Neural cell (in vitro differentiated cells): ENCODE measurements at regions not wholly inside any gene's neighbourhood (a gene's known extent, or its start where the extent isn't known, plus 50 kb on each side); places are given as distances from the start of the nearest gene placed in this dataset.

ENCODE experiments used
- H2AFZ ChIP-seq: fragments of 200-600, 300-800 bp; sonication (generic), shearing (Covaris generic); 2 replicates; pipeline ENCODE4 v1.6.0; 2014; ENCODE audit warnings: low read depth, mild to moderate bottlenecking, antibody characterized with exemption, low read length, moderate library complexity
- H3F3A ChIP-seq: fragments of 200-600 bp; shearing (Covaris generic); 2 replicates; pipeline ENCODE4 v1.6.1; 2016; ENCODE audit warnings: mild to moderate bottlenecking, moderate library complexity, mixed read lengths, antibody characterized with exemption, low read length; ENCODE audit not compliant: insufficient read depth, poor library complexity, severe bottlenecking
- H3K27ac ChIP-seq: fragments of 200-600, 300-800 bp; sonication (generic), shearing (Covaris generic); 2 replicates; pipeline ENCODE4 v1.5.1; 2014; ENCODE audit warnings: mild to moderate bottlenecking, low read length, moderate library complexity
- H3K27me3 ChIP-seq: fragments of 300-800, 200-600 bp; sonication (generic), shearing (Covaris generic); 2 replicates; pipeline ENCODE4 v1.6.0; 2014; ENCODE audit warnings: mild to moderate bottlenecking, low read depth, low read length, moderate library complexity; ENCODE audit not compliant: insufficient read depth
- H3K36me3 ChIP-seq: fragments of 300-800, 200-600 bp; sonication (generic), shearing (Covaris generic); 2 replicates; pipeline ENCODE4 v1.5.1; 2014; ENCODE audit warnings: mild to moderate bottlenecking, antibody characterized with exemption, low read length, moderate library complexity; ENCODE audit not compliant: insufficient read depth
- H3K4me2 ChIP-seq: fragments of 300-800, 200-600 bp; sonication (generic), shearing (Covaris generic); 2 replicates; pipeline ENCODE4 v1.6.0; 2014; ENCODE audit warnings: mild to moderate bottlenecking, low read length
- H3K4me3 ChIP-seq: fragments of 300-800, 200-600 bp; sonication (generic), shearing (Covaris generic); 2 replicates; pipeline ENCODE4 v1.5.1; 2014; ENCODE audit warnings: mild to moderate bottlenecking, low read length, moderate library complexity
- H3K79me2 ChIP-seq: fragments of 200-600 bp; shearing (Covaris generic); replicated peaks from 2 replicates; pipeline ENCODE4 v1.6.0; 2014; ENCODE audit warnings: mild to moderate bottlenecking, low read length, moderate library complexity; ENCODE audit not compliant: insufficient read depth
- H3K9ac ChIP-seq: fragments of 300-800, 200-600 bp; sonication (generic), shearing (Covaris generic); 2 replicates; pipeline ENCODE4 v1.6.1; 2016; ENCODE audit warnings: mild to moderate bottlenecking, low read length, mixed read lengths
- H3K9me2 ChIP-seq: fragments of 200-600 bp; shearing (Covaris generic); 2 replicates; pipeline ENCODE4 v1.6.1; 2016; ENCODE audit warnings: mild to moderate bottlenecking, low read length, mixed read lengths; ENCODE audit not compliant: insufficient read depth
- H3K9me3 ChIP-seq: fragments of 200-600, 300-800 bp; sonication (generic), shearing (Covaris generic); 2 replicates; pipeline ENCODE4 v1.6.1; 2016; ENCODE audit warnings: mild to moderate bottlenecking, mixed run types, low read length, moderate library complexity, mixed read lengths
- H4K20me1 ChIP-seq: fragments of 200-600 bp; shearing (Covaris generic); 2 replicates; pipeline ENCODE4 v1.6.1; 2016; ENCODE audit warnings: mild to moderate bottlenecking, mixed run types; ENCODE audit not compliant: insufficient read depth
- EP300 ChIP-seq: fragments of 450-650 bp; conservative IDR thresholded peaks from 2 replicates; pipeline ENCODE4 v1.6.1; 2014; ENCODE audit warnings: antibody characterized with exemption, mild to moderate bottlenecking, moderate library complexity; ENCODE audit not compliant: poor library complexity, severe bottlenecking
- EZH2 ChIP-seq: fragments of 200-600, 300-800 bp; shearing (Covaris generic), sonication (generic); IDR thresholded peaks from 2 replicates; pipeline ENCODE4 v1.6.1; 2014; ENCODE audit warnings: antibody characterized with exemption, low read length, borderline replicate concordance, mild to moderate bottlenecking; ENCODE audit not compliant: insufficient read depth, poor library complexity, severe bottlenecking
- MXI1 ChIP-seq: fragments of 450-650 bp; conservative IDR thresholded peaks from 2 replicates; pipeline ENCODE4 v1.6.1; 2014; ENCODE audit warnings: antibody characterized with exemption, mild to moderate bottlenecking; ENCODE audit not compliant: poor library complexity, severe bottlenecking
- POLR2AphosphoS5 ChIP-seq: IDR thresholded peaks from 2 replicates; pipeline ENCODE4 v1.6.1; 2012
- RAD21 ChIP-seq: fragments of 450-650 bp; conservative IDR thresholded peaks from 2 replicates; pipeline ENCODE4 v1.6.1; 2014; ENCODE audit warnings: antibody characterized with exemption, mild to moderate bottlenecking, moderate library complexity
- SMC3 ChIP-seq: fragments of 450-650 bp; conservative IDR thresholded peaks from 2 replicates; pipeline ENCODE4 v1.6.1; 2014; ENCODE audit warnings: antibody characterized with exemption, mild to moderate bottlenecking, moderate library complexity; ENCODE audit not compliant: poor library complexity
- TAF1 ChIP-seq: IDR thresholded peaks from 2 replicates; pipeline ENCODE4 v1.6.1; 2012; ENCODE audit warnings: low read depth
- TF ChIP-seq, protein P1 (sequence below): IDR thresholded peaks from 2 replicates; pipeline ENCODE4 v1.6.1; 2012; ENCODE audit warnings: borderline replicate concordance
- TF ChIP-seq, protein P2 (sequence below): fragments of 450-650 bp; IDR thresholded peaks from 2 replicates; pipeline ENCODE4 v1.5.1; 2014; ENCODE audit warnings: antibody characterized with exemption, mild to moderate bottlenecking, moderate library complexity; ENCODE audit not compliant: poor library complexity, severe bottlenecking

DNA sequence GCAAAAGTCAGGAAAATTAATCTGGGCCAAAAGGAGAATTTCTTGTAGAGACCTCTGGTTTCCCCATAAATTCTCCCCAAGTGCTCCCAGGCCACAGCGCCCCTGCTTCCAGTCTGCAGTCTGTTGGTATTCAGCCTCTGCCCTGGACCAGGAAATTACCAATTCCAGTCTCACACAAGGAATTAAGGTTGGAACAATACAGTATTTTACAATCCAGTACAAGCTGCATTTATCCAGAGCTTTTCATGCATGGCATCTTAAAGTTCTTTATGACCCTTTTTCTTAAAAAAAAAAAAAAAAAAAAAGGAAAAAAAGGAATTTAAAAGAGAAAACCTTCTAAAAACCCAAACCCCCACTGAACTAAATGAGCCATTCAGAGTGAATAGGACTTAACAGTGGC, 139.6 kb upstream of the RANBP3L start:
- no peak overlapping the region for H2AFZ ChIP-seq
- no peak overlapping the region for H3K4me2 ChIP-seq
- H3K9ac ChIP-seq, result no peak overlapping the region
- no peaks in the 10 kb centered on the region for H4K20me1 ChIP-seq
- no peak overlapping the region for H3K4me3 ChIP-seq
- H3K9me2 ChIP-seq, result no peaks in the 10 kb centered on the region
- no peaks in the 10 kb centered on the region for H3K36me3 ChIP-seq
- no peaks in the 10 kb centered on the region for H3K9me3 ChIP-seq
- H3K79me2 ChIP-seq, result no peaks in the 10 kb centered on the region
- H3K27me3 ChIP-seq, result no peaks in the 10 kb centered on the region
- H3K27ac ChIP-seq, result no peak overlapping the region
- no peaks in the 10 kb centered on the region for H3F3A ChIP-seq
- TF ChIP-seq, protein P1, sequence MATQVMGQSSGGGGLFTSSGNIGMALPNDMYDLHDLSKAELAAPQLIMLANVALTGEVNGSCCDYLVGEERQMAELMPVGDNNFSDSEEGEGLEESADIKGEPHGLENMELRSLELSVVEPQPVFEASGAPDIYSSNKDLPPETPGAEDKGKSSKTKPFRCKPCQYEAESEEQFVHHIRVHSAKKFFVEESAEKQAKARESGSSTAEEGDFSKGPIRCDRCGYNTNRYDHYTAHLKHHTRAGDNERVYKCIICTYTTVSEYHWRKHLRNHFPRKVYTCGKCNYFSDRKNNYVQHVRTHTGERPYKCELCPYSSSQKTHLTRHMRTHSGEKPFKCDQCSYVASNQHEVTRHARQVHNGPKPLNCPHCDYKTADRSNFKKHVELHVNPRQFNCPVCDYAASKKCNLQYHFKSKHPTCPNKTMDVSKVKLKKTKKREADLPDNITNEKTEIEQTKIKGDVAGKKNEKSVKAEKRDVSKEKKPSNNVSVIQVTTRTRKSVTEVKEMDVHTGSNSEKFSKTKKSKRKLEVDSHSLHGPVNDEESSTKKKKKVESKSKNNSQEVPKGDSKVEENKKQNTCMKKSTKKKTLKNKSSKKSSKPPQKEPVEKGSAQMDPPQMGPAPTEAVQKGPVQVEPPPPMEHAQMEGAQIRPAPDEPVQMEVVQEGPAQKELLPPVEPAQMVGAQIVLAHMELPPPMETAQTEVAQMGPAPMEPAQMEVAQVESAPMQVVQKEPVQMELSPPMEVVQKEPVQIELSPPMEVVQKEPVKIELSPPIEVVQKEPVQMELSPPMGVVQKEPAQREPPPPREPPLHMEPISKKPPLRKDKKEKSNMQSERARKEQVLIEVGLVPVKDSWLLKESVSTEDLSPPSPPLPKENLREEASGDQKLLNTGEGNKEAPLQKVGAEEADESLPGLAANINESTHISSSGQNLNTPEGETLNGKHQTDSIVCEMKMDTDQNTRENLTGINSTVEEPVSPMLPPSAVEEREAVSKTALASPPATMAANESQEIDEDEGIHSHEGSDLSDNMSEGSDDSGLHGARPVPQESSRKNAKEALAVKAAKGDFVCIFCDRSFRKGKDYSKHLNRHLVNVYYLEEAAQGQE, result no peak
- TF ChIP-seq MXI1 (no peak), TAF1 (no peak), POLR2AphosphoS5 (no peak), RAD21 (no peak), EZH2 (no peak), SMC3 (no peak), EP300 (no peak)
- TF ChIP-seq, protein P2, sequence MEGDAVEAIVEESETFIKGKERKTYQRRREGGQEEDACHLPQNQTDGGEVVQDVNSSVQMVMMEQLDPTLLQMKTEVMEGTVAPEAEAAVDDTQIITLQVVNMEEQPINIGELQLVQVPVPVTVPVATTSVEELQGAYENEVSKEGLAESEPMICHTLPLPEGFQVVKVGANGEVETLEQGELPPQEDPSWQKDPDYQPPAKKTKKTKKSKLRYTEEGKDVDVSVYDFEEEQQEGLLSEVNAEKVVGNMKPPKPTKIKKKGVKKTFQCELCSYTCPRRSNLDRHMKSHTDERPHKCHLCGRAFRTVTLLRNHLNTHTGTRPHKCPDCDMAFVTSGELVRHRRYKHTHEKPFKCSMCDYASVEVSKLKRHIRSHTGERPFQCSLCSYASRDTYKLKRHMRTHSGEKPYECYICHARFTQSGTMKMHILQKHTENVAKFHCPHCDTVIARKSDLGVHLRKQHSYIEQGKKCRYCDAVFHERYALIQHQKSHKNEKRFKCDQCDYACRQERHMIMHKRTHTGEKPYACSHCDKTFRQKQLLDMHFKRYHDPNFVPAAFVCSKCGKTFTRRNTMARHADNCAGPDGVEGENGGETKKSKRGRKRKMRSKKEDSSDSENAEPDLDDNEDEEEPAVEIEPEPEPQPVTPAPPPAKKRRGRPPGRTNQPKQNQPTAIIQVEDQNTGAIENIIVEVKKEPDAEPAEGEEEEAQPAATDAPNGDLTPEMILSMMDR, result no peak

DNA sequence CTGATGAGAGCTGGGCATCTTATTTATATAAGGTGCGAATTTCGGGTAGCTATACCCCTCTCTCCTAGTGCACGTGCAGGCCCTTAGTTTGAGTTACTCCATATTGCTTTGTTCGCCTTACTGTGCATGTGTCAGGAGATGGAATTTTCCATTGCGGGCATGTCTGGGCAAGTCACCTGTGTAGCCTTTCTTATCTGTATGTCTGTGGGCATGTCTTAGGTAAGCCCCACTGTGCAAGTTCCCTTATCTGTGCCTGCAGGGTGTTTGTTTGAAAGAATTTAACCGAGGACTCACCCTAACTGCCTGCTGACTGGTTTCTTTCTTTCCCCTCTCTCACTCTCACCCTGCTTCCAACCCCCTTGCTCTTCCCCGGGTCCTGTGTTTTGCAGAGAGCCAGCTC, 140.7 kb upstream of the RANBP3L start:
- no peak overlapping the region for H3K27ac ChIP-seq
- H3F3A ChIP-seq, result no peaks in the 10 kb centered on the region
- no peaks in the 10 kb centered on the region for H3K36me3 ChIP-seq
- no peak overlapping the region for H2AFZ ChIP-seq
- H3K4me3 ChIP-seq, result no peak overlapping the region
- no peak for TF ChIP-seq EZH2
- TF ChIP-seq TAF1, result no peak
- no peak for TF ChIP-seq MXI1
- TF ChIP-seq SMC3, result no peak
- TF ChIP-seq, protein P1, result no peak
- TF ChIP-seq, protein P2, result no peak
- no peak for TF ChIP-seq EP300
- TF ChIP-seq RAD21, result no peak
- TF ChIP-seq POLR2AphosphoS5, result no peak
- H3K4me2 ChIP-seq, result no peak overlapping the region
- no peaks in the 10 kb centered on the region for H3K9me3 ChIP-seq
- no peaks in the 10 kb centered on the region for H3K27me3 ChIP-seq
- no peaks in the 10 kb centered on the region for H4K20me1 ChIP-seq
- no peaks in the 10 kb centered on the region for H3K79me2 ChIP-seq
- H3K9ac ChIP-seq, result no peak overlapping the region
- no peaks in the 10 kb centered on the region for H3K9me2 ChIP-seq
